A549 (cell line): ENCODE measurements at regions not wholly inside any gene's neighbourhood (a gene's known extent, or its start where the extent isn't known, plus 50 kb on each side); places are given as distances from the start of the nearest gene placed in this dataset.

Experiments used
- ATAC-seq, 2 experiments: fragments of 200-7000 bp in 1 of 2; fragments of >200 bp in 1 of 2; cut with Nextera tagmentation in 1 of 2; cut with Tn5 transposase in 1 of 2; 3 replicates each; pipeline versions ENCODE4 v1.8.0 to v1.9.1; 2018 to 2020; ENCODE audit warnings: mild to moderate bottlenecking in 1 of 2, moderate library complexity in 1 of 2
- CTCF ChIA-PET: fragments of 300-600 bp; sonication (Branson Sonifier 250); formaldehyde crosslinking; extraction: SDS; loops from one replicate; lab custom pipeline; 2021; ENCODE audit warnings: antibody characterized with exemption, inconsistent platforms; lab: Yijun Ruan, JAX
- POLR2A ChIA-PET: fragments of 350-600 bp; formaldehyde crosslinking; extraction: SDS; loops from one replicate; lab custom pipeline; 2021; ENCODE audit warnings: antibody characterized with exemption, inconsistent platforms; lab: Yijun Ruan, JAX
- DNase-seq, 2 experiments: peaks; one replicate each; pipeline versions ENCODE4 v3.0.0 to v3.0.0-alpha.2; 2011 to 2016; ENCODE audit warnings: low read depth in 1 of 2, low spot score in 1 of 2
- FAIRE-seq: peaks from 2 replicates; lab custom pipeline; 2011; peaks lifted over from hg19 to GRCh38; lab: Jason Lieb, UNC
- H3K27ac ChIP-seq, 2 experiments: fragments of >200 bp; sonication (Bioruptor Twin); formaldehyde crosslinking; 3 replicates each; pipeline ENCODE4 v1.5.1; 2016 to 2017
- H3K4me1 ChIP-seq: fragments of >200 bp; sonication (Bioruptor Twin); formaldehyde crosslinking; 3 replicates; pipeline ENCODE4 v1.6.1; 2016
- H3K4me2 ChIP-seq: fragments of >200 bp; sonication (Bioruptor Twin); formaldehyde crosslinking; 3 replicates; pipeline ENCODE4 v1.6.1; 2016
- H3K4me3 ChIP-seq: fragments of >200 bp; sonication (Bioruptor Twin); formaldehyde crosslinking; 3 replicates; pipeline ENCODE4 v1.5.1; 2016
- H3K9me3 ChIP-seq: fragments of >200 bp; sonication (Bioruptor Twin); formaldehyde crosslinking; 3 replicates; pipeline ENCODE4 v1.6.1; 2016
- EHF ChIP-seq: fragments of 250-450 bp; sonication (Bioruptor Pico); IDR thresholded peaks from 2 replicates; pipeline ENCODE4 v1.5.0; 2020; ENCODE audit warnings: mild to moderate bottlenecking
- FOXS1 ChIP-seq: fragments of 250-450 bp; sonication (Bioruptor Pico); IDR thresholded peaks from 2 replicates; pipeline ENCODE4 v1.5.0; 2020; ENCODE audit warnings: mild to moderate bottlenecking, moderate library complexity
- HDAC2 ChIP-seq: fragments of 200-600 bp; sonication (generic); IDR thresholded peaks from 2 replicates; pipeline ENCODE4 v1.6.1; 2016
- HEYL ChIP-seq: fragments of 250-450 bp; sonication (Bioruptor Pico); IDR thresholded peaks from 2 replicates; pipeline ENCODE4 v1.8.0; 2021; ENCODE audit warnings: mild to moderate bottlenecking, moderate library complexity
- HOXB13 ChIP-seq: fragments of 250-450 bp; sonication (Bioruptor Pico); IDR thresholded peaks from 2 replicates; pipeline ENCODE4 v1.5.0; 2020; ENCODE audit warnings: low read depth, mild to moderate bottlenecking, moderate library complexity
- HOXB5 ChIP-seq: fragments of 250-450 bp; sonication (Bioruptor Pico); IDR thresholded peaks from 2 replicates; pipeline ENCODE4 v1.5.0; 2020; ENCODE audit warnings: mild to moderate bottlenecking, moderate library complexity
- JUNB ChIP-seq: fragments of >200 bp; sonication (Bioruptor Twin); formaldehyde crosslinking; IDR thresholded peaks from 2 replicates; pipeline ENCODE4 v1.6.1; 2016
- KDM5A ChIP-seq: fragments of 200-600 bp; sonication (generic); IDR thresholded peaks from 2 replicates; pipeline ENCODE4 v1.6.1; 2016; ENCODE audit warnings: antibody characterized with exemption, mild to moderate bottlenecking
- MYC ChIP-seq: IDR thresholded peaks from 2 replicates; pipeline ENCODE4 v1.6.1; 2012; ENCODE audit warnings: mild to moderate bottlenecking, inconsistent platforms, low read length, improper control_type of control experiment, borderline replicate concordance
- REST ChIP-seq: fragments of 200-600 bp; sonication (generic); IDR thresholded peaks from 2 replicates; pipeline ENCODE4 v1.6.1; 2016; ENCODE audit warnings: antibody characterized with exemption, mild to moderate bottlenecking, moderate library complexity
- RFX5 ChIP-seq: fragments of 450-650 bp; IDR thresholded peaks from 2 replicates; pipeline ENCODE4 v1.7.1; 2014; ENCODE audit warnings: antibody characterized with exemption, mild to moderate bottlenecking, moderate library complexity
- RNF2 ChIP-seq: fragments of 200-600 bp; sonication (generic); IDR thresholded peaks from 2 replicates; pipeline ENCODE4 v1.6.1; 2016; ENCODE audit warnings: low read depth, mild to moderate bottlenecking, antibody characterized with exemption, moderate library complexity, borderline replicate concordance
- SREBF2 ChIP-seq: fragments of 450-650 bp; IDR thresholded peaks from 2 replicates; pipeline ENCODE4 v1.6.1; 2014; ENCODE audit warnings: mild to moderate bottlenecking, moderate library complexity
- TP53 ChIP-seq: fragments of 250-450 bp; sonication (Bioruptor Pico); IDR thresholded peaks from 2 replicates; pipeline ENCODE4 v1.5.0; 2021; ENCODE audit warnings: mild to moderate bottlenecking, moderate library complexity
- ZNF302 ChIP-seq: fragments of 250-450 bp; sonication (Bioruptor Pico); IDR thresholded peaks from 2 replicates; pipeline ENCODE4 v1.9.0; 2021; ENCODE audit warnings: inconsistent platforms, mild to moderate bottlenecking, moderate library complexity
- WGBS: methylation state at CpG from one replicate; pipeline ENCODE4 v1.1.6; 2017; ENCODE audit errors: missing lambda C conversion rate; 5-methylcytosine and 5-hydroxymethylcytosine counted together
- TF ChIP-seq, protein P1 (sequence below): fragments of 150-350 bp; IDR thresholded peaks from 2 replicates; pipeline ENCODE4 v1.6.1; 2014; ENCODE audit warnings: low read depth, mild to moderate bottlenecking, low read length

DNA sequence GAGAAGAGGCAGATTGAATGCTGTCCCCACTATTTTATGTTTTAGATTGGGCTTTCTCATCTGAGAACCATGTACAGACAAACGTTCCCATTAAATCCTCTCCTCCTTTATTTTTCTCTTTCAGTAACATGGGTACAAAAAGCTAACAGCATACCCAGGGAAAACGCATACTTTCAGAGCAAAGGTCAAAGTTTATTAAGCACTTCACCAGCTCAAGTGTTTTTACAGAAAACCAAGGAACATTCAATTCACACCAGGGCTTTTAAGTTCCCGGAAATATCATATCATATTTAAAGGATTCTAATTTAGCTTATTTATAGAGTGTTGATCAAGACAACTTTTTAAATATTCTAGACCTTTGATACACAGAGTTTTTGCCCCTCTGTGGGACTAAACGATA lies 271.5 kb upstream of the C1orf87 start:
- no peak for ATAC-seq
- Histone ChIP-seq H3K9me3 (no peaks in the 10 kb centered on the region), H3K4me3 (no peak overlapping the region), H3K4me2 (no peak overlapping the region), H3K27ac (no peak overlapping the region), H3K4me1 (no peaks in the 10 kb centered on the region)
- ChIA-PET CTCF (no interaction called here), POLR2A (no interaction called here)
- FAIRE-seq = no peak
- 16% methylated on average over 4 of the region's 4 CpGs for WGBS
- DNase-seq = no peak
- TF ChIP-seq EHF (CRISPR knock-in tag) (no peak), HDAC2 (no peak)
- TF ChIP-seq, protein P1, sequence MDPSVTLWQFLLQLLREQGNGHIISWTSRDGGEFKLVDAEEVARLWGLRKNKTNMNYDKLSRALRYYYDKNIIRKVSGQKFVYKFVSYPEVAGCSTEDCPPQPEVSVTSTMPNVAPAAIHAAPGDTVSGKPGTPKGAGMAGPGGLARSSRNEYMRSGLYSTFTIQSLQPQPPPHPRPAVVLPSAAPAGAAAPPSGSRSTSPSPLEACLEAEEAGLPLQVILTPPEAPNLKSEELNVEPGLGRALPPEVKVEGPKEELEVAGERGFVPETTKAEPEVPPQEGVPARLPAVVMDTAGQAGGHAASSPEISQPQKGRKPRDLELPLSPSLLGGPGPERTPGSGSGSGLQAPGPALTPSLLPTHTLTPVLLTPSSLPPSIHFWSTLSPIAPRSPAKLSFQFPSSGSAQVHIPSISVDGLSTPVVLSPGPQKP = no peak

DNA sequence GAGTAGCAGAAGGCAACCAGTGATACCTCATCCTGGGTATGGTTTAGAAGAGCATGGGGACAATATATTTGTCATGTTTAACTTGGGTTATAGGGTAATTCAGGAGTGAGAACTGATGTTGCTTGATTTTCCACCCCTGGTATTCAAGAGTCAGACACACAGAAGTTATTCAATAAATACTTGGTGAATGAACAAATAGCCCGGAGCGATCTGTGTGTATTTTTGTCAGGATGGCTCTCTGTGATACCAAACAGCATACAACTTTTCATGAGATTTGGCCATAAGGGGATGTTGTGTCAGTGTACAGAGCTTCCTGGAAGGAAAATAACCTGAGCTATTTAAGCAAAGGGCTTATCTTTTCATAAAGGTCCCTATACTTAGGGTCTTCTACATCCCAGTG lies 270.2 kb upstream of the C1orf87 start:
- Histone ChIP-seq H3K4me3 (no peak overlapping the region), H3K27ac (no peak overlapping the region), H3K9me3 (no peaks in the 10 kb centered on the region), H3K4me2 (no peak overlapping the region), H3K4me1 (no peaks in the 10 kb centered on the region)
- no peak for DNase-seq
- no peak for ATAC-seq
- CTCF ChIA-PET = no interaction called here
- POLR2A ChIA-PET = no interaction called here
- FAIRE-seq = no peak
- 27% methylated on average over 2 of the region's 2 CpGs for WGBS
- no peak for TF ChIP-seq MYC
- no peak for TF ChIP-seq HOXB5 (CRISPR knock-in tag)

DNA sequence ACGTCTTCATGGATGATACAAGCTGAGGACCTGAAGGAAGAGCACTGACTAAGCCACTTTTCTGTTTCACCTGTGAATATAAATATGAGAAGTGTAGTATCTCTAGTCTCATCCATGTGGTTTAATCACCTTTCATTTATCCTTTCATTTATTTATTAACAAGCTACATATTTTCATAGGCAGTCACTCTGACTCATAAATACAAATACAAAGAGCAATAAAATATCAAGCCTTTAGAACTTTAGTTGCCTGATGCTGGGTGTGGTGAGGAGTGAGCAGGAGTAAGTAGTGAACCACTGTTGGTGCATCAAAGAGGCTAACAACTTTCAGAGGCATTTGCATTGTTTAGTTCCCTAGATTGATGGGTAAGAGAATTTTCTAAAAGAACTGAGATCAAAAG lies 269.0 kb upstream of the C1orf87 start:
- Histone ChIP-seq H3K4me3 (no peak overlapping the region), H3K4me2 (no peak overlapping the region), H3K9me3 (no peaks in the 10 kb centered on the region), H3K4me1 (no peaks in the 10 kb centered on the region), H3K27ac (no peak overlapping the region)
- no peak for TF ChIP-seq HOXB13 (CRISPR knock-in tag)
- no peak for TF ChIP-seq REST
- no peak for TF ChIP-seq ZNF302
- TF ChIP-seq, protein P1 = no peak
- TF ChIP-seq HEYL (CRISPR knock-in tag) = no peak
- no peak for TF ChIP-seq TP53 (CRISPR knock-in tag)
- no peak for TF ChIP-seq JUNB
- TF ChIP-seq SREBF2 = no peak
- TF ChIP-seq RNF2 = no peak
- no peak for TF ChIP-seq KDM5A
- no peak for TF ChIP-seq RFX5
- no peak for TF ChIP-seq FOXS1 (CRISPR knock-in tag)
- no peak for FAIRE-seq
- POLR2A ChIA-PET = no interaction called here
- WGBS = 0% methylated on average over 1 of the region's 1 CpG
- CTCF ChIA-PET = no interaction called here
- ATAC-seq = no peak
- DNase-seq = no peak
